Ishikawa (cell line): ENCODE measurements at regions not wholly inside any gene's neighbourhood (a gene's known extent, or its start where the extent isn't known, plus 50 kb on each side); places are given as distances from the start of the nearest gene placed in this dataset.

Source experiments
- CEBPB ChIP-seq: IDR thresholded peaks from 2 replicates; pipeline ENCODE4 v1.6.1; 2012
- CREB1 ChIP-seq: IDR thresholded peaks from 2 replicates; pipeline ENCODE4 v1.6.1; 2012; ENCODE audit warnings: low read depth
- EGR1 ChIP-seq: IDR thresholded peaks from 2 replicates; pipeline ENCODE4 v1.6.1; 2012
- EP300 ChIP-seq: IDR thresholded peaks from 2 replicates; pipeline ENCODE4 v1.6.1; 2012; ENCODE audit warnings: borderline replicate concordance
- FOXM1 ChIP-seq: IDR thresholded peaks from 2 replicates; pipeline ENCODE4 v1.6.1; 2012; ENCODE audit warnings: low read depth, borderline replicate concordance
- MAX ChIP-seq: IDR thresholded peaks from 2 replicates; pipeline ENCODE4 v1.6.1; 2012
- NFIC ChIP-seq: IDR thresholded peaks from 2 replicates; pipeline ENCODE4 v1.6.1; 2012
- RAD21 ChIP-seq: IDR thresholded peaks from 2 replicates; pipeline ENCODE4 v1.6.1; 2012; ENCODE audit warnings: low read depth
- REST ChIP-seq: IDR thresholded peaks from 2 replicates; pipeline ENCODE4 v1.6.1; 2012; ENCODE audit warnings: low read depth, mild to moderate bottlenecking
- TAF1 ChIP-seq: IDR thresholded peaks from 2 replicates; pipeline ENCODE4 v1.6.1; 2012; ENCODE audit warnings: low read depth, mild to moderate bottlenecking
- TCF12 ChIP-seq: IDR thresholded peaks from 2 replicates; pipeline ENCODE4 v1.6.1; 2012; ENCODE audit warnings: low read depth
- TEAD4 ChIP-seq: IDR thresholded peaks from 2 replicates; pipeline ENCODE4 v1.6.1; 2012
- USF1 ChIP-seq: IDR thresholded peaks from 2 replicates; pipeline ENCODE4 v1.6.1; 2012
- YY1 ChIP-seq: IDR thresholded peaks from 2 replicates; pipeline ENCODE4 v1.6.1; 2012; ENCODE audit warnings: low read depth
- ZBTB7A ChIP-seq: IDR thresholded peaks from 2 replicates; pipeline ENCODE4 v1.6.1; 2012; ENCODE audit warnings: low read depth

- TF ChIP-seq TEAD4 = no peak
- no peak for TF ChIP-seq EP300
- TF ChIP-seq TCF12 = no peak
- no peak for TF ChIP-seq CREB1
Measured at GRCh38 chr3:124674336-124674735, 55.9 kb upstream of the UMPS start.

GRCh38 chr3:124676236-124676635 lies 54.0 kb upstream of the UMPS start:
- TF ChIP-seq EGR1 = no peak
- no peak for TF ChIP-seq TAF1
- no peak for TF ChIP-seq FOXM1
- no peak for TF ChIP-seq TEAD4
- no peak for TF ChIP-seq USF1
- no peak for TF ChIP-seq REST
- TF ChIP-seq YY1 = no peak
- TF ChIP-seq CREB1 = no peak
- TF ChIP-seq ZBTB7A = no peak
- TF ChIP-seq MAX = no peak
- TF ChIP-seq RAD21 = no peak
- no peak for TF ChIP-seq NFIC
- TF ChIP-seq CEBPB = no peak
- no peak for TF ChIP-seq EP300

- TF ChIP-seq USF1 (no peak), TCF12 (no peak), MAX (no peak), RAD21 (no peak), EGR1 (no peak), CREB1 (no peak), FOXM1 (no peak), EP300 (no peak), CEBPB (no peak), REST (no peak), NFIC (no peak), TEAD4 (no peak), YY1 (no peak)
Measured at GRCh38 chr3:124679048-124679638, 51.1 kb upstream of the UMPS start.
